LNCAP (cell line): ENCODE measurements at regions not wholly inside any gene's neighbourhood (a gene's known extent, or its start where the extent isn't known, plus 50 kb on each side); places are given as distances from the start of the nearest gene placed in this dataset.

ENCODE experiments used
- TF ChIP-seq, protein P1 (sequence below): fragments of 450-650 bp; IDR thresholded peaks from 2 replicates; pipeline ENCODE4 v1.5.1; 2017; ENCODE audit warnings: mild to moderate bottlenecking

DNA sequence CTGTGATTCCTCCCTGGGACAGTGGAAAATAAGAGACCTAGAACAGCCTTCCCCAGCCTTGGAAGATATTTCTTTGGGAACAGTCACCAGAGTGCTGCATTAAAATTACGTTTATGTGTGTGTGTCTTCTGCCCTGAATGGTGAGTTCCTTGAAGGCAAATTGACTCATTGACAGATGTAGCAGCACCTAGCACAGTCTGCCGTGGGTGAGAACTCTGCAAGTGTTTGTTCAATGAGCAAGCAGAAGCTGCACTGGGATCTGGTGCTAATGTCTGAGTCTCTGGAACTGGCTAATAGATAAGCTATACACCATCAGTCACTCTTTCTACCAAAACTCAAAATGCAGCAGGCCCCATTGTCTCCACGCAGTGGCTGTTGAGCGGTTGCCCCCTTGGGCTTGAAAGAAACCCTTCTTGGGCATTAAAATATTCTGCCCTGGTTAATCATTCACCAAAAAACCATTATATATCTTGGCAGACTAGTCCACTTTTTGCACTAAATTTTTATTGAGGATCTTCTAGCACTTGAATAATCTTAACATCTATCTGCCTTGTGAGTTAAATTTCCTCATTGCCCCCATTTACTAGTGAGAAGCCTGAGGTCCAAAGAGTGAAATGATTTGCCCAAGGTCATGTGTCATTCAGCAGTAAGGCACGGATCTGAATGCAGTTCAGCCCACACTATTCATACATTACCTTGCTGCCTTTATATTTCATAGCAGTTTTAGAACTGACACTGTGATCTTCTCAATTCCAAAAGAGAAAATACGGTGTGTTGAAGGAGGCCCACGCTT lies 87.8 kb upstream of the GALNT18 start:
- TF ChIP-seq, protein P1, sequence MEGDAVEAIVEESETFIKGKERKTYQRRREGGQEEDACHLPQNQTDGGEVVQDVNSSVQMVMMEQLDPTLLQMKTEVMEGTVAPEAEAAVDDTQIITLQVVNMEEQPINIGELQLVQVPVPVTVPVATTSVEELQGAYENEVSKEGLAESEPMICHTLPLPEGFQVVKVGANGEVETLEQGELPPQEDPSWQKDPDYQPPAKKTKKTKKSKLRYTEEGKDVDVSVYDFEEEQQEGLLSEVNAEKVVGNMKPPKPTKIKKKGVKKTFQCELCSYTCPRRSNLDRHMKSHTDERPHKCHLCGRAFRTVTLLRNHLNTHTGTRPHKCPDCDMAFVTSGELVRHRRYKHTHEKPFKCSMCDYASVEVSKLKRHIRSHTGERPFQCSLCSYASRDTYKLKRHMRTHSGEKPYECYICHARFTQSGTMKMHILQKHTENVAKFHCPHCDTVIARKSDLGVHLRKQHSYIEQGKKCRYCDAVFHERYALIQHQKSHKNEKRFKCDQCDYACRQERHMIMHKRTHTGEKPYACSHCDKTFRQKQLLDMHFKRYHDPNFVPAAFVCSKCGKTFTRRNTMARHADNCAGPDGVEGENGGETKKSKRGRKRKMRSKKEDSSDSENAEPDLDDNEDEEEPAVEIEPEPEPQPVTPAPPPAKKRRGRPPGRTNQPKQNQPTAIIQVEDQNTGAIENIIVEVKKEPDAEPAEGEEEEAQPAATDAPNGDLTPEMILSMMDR: no peak

DNA sequence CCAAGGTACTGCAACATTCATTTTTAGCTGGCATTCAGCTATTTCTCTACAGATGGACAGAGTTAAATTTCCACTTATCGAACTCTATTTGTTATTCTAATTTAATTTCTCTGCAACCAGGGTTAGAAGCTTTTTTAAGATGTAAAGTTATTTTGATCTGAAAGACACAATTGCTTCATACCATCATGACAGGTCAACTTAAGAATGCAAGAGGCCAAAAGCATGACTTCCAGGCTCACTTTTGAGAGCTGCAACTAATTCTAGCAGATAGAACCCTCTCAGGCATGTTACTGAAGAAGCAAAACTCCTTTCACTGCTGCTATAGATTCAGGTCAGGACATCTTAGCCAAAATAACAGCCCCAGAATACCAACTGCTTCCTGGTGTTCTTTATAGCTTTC lies 86.5 kb upstream of the GALNT18 start:
- TF ChIP-seq, protein P1: no peak

DNA sequence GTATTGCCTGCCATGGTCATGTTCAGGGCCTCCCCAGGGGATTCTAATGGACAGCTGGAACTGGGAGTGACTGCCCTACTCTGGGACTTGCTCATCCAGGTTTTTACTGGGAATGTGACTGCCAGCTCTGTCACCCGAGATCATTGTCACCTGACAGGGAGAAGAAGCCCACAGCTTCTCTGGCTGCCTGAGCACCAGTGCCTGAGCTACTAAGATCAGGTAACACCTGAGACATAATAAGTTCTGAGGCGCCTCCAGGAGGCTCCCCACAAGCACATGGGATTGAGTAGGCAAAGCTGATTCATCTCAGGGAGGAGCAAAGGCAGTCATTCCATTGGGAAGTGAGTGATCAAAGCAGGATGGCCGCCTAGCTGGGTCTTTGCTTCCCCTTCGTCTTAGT lies 84.2 kb upstream of the GALNT18 start:
- TF ChIP-seq, protein P1: no peak

DNA sequence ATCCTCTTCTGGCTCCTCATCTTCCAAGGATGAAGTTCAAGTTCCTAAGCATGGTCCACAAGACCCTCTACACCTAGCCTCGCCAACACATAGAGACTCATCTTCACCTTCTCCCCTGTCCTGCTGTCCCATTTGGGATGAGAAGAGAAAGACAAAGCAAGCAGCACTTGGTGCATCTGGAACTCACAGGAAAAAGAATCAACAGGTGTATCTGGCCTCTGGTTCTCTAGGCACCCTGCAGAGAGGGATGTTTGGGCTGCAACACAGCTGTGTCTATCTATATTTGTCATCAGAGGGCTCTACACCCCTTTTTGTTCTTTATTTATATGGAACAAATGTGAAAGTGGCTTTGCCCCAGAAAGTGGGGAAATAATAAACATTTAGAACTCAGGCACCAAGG lies 82.1 kb upstream of the GALNT18 start:
- TF ChIP-seq, protein P1: no peak

DNA sequence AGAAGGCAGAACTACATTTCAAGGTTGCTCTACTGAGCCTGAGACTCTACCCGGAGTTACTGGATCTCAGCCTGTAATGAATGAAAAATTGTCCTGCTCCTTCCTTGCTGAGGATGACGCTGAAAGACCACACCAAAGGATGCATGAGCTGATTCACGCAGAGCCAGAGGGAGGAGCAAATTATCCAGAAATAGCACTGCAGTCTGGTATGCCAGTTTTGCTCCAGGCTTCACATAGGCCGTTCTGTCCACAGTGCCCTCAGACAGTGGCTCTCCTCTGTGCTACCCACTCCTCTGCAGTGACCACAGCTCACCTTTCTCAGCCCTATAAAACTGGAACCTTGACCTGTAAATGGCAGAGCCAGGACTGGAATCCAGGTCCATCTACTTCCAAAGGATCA lies 79.3 kb upstream of the GALNT18 start:
- TF ChIP-seq, protein P1: no peak

DNA sequence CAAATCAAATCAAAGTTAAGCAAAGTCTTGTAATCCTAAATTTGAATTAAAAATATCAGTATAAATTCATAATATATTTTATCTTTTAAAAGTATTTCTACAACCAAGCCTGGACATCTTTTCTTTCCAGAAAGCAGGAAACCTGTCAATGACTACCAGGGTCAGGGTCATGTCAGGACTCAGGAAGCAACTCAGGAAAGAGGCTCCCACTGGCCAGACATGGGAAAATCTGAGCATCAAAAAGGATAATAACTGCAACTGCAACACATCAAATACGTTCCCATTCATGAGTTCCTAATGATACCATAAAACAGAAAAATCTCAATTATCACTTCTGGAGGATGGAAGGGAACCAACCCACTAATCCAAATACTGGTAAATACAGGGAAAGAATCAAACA lies 76.0 kb upstream of the GALNT18 start:
- TF ChIP-seq, protein P1: no peak

DNA sequence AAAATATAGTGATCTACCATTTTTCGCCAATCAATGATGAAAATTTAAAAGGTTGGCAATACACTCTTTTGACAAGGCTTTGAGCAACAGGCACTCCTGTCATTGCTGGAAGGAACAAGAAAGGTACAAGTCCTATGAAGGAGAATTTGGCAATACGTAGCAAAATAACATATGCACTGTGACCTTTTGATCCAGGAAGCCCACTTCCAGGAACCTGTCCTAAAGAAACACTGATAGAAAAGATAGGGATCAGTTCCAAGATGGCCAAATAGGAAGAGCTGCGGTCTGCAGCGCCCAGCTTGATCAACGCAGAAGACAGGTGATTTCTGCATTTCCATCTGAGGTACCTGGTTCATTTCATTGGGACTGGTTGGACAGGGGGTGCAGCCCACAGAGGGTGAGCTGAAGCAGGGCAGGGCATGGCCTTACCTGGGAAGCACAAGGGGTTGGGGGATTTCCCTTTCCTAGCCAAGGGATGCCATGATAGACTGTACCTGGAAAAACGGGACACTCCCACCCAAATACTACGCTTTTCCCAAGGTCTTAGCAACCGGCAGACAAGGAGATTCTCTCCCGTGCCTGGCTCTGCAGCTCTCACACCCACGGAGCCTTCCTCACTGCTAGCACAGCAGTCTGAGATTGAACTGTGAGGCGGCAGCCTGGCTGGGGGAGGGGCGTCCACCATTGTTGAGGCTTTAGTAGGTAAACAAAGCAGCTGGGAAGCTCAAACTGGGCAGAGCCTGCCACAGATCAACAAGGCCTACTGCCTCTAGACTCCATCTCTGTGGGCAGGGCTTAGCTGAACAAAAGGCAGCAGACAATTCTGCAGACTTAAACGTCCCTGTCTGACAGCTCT lies 69.7 kb upstream of the GALNT18 start:
- TF ChIP-seq, protein P1: no peak
